ENCODE measurements at regions not wholly inside any gene's neighbourhood (a gene's known extent, or its start where the extent isn't known, plus 50 kb on each side); places are given as distances from the start of the nearest gene placed in this dataset.

- TF ChIP-seq MAFK (IDR thresholded peaks at IDR 0.05; ENCODE audit: low read depth, low read length) (no peak), BHLHE40 (IDR thresholded peaks at IDR 0.05; ENCODE audit: low read depth, low read length) (peak; percentile 63), NFE2L2 (IDR thresholded peaks at IDR 0.05; ENCODE audit: low read depth, low read length) (no peak)
Observed at GRCh38 chr9:129334105-129334935, 156.3 kb upstream of the IER5L start (continued).

GRCh38 chr9:129333617-129334104 is 155.6 kb upstream of the IER5L start:
- no peak for DNase-seq
- Histone ChIP-seq H2BK5ac (ENCODE audit: low read depth, low read length, poor library complexity, severe bottlenecking) (peak overlapping the region; percentile 44), H3K4ac (ENCODE audit: low read depth, low read length) (peak overlapping the region; percentile 97), H3K4me1 (ENCODE audit: control insufficient read depth, insufficient read depth, low read length) (peaks cover 33% of the 10 kb centered on the region), H3K27me3 (ENCODE audit: control insufficient read depth, insufficient read depth, low read length) (no peaks in the 10 kb centered on the region), H2AK5ac (ENCODE audit: low read depth, low read length) (peak overlapping the region; percentile 89), H3K36me3 (ENCODE audit: control insufficient read depth, insufficient read depth, low read length) (no peaks in the 10 kb centered on the region), H3K56ac (ENCODE audit: extremely low read depth, insufficient read depth, low read length) (peak overlapping the region; percentile 70), H3K27ac (ENCODE audit: insufficient read depth, low read length) (peak overlapping the region; percentile 73), H3K9ac (ENCODE audit: low read depth, low read length) (peak overlapping the region; percentile 4; the same call in 1 of the 2 replicates), H3K4me3 (ENCODE audit: insufficient read depth, low read depth, low read length) (no peak overlapping the region), H3K14ac (replicated peaks; ENCODE audit: low read depth, low read length) (peak overlapping the region; percentile 87), H3K79me1 (ENCODE audit: low read depth in 1 of 2, low read length in 2 of 2) (peaks cover 0 to 7% of the 10 kb centered on the region in 2 experiments; a peak in 1 of 4 replicates), H3K18ac (ENCODE audit: low read depth, low read length) (peak overlapping the region; percentile 69), H4K20me1 (ENCODE audit: insufficient read depth, low read length) (no peaks in the 10 kb centered on the region), H3K23ac (ENCODE audit: low read depth, low read length) (peak overlapping the region; percentile 78), H2AK9ac (replicated peaks; ENCODE audit: low read depth, low read length, poor library complexity) (peak overlapping the region; percentile 85), H4K5ac (ENCODE audit: low read depth, low read length) (peak overlapping the region; percentile 82), H3K9me3 (ENCODE audit: control insufficient read depth, insufficient read depth, low read length) (peaks cover 6% of the 10 kb centered on the region), H3K9me1 (ENCODE audit: insufficient read depth, low read length) (peaks cover 17% of the 10 kb centered on the region), H2BK20ac (ENCODE audit: low read depth, low read length) (peak overlapping the region; percentile 96), H2BK15ac (ENCODE audit: low read depth, low read length) (peak overlapping the region; percentile 93), H4K8ac (ENCODE audit: low read depth in 2 of 2, low read length in 2 of 2) (peak overlapping the region; percentile 98 to 100), H2BK120ac (ENCODE audit: low read depth, low read length) (peak overlapping the region; percentile 97), H4K91ac (ENCODE audit: insufficient read depth, low read depth, low read length) (peak overlapping the region; percentile 97), H2AFZ (replicated peaks; ENCODE audit: low read length, poor library complexity) (peak overlapping the region; percentile 89), H3K4me2 (ENCODE audit: low read depth, low read length) (peak overlapping the region; percentile 32)
- dilution Hi-C loops (cut with HindIII; ENCODE audit: low sequenced_read_pairs, unreplicated experiment), result no loop called here
- intact Hi-C loops (cut with micrococcal nuclease), result loop anchor here (1.0 to 5.0 kb wide), 6 partner anchors 150 to 279 kb away; no protein-coding TSS in a partner anchor
- BruUV-seq (replicated peaks), result no TSS peak
- in situ Hi-C loops (cut with MboI; ENCODE audit: low sequenced_read_pairs), result loop anchor here (10.0 kb wide), 1 partner anchor 271 kb away; no protein-coding TSS in a partner anchor
- no peak; the same call in 1 of the 2 replicates for ATAC-seq (ENCODE audit: low read depth)
- POLR2A ChIA-PET (ENCODE audit: unreplicated experiment), result interaction anchor here (1.0 kb wide), 1 partner anchor 155 kb away, joined by 5 read pairs; the partner anchor contains the start of gene IER5L
- CTCF ChIA-PET, result interaction anchor here (1.0 to 1.2 kb wide), 2 partner anchors 13 to 202 kb away, joined by 3 read pairs; no protein-coding TSS in a partner anchor
- 44% methylated on average over 3 of the region's 10 CpGs; no CpG with 5 or more reads in 1 of the 2 experiments for WGBS, 2 experiments (ENCODE audit: extremely low coverage in 2 of 2, insufficient read length in 1 of 2)
- TF ChIP-seq RAD21 (IDR thresholded peaks at IDR 0.05; ENCODE audit: low read length) (no peak), MXI1 (IDR thresholded peaks at IDR 0.05; ENCODE audit: borderline replicate concordance, low read depth, low read length) (no peak), NFE2L2 (IDR thresholded peaks at IDR 0.05; ENCODE audit: low read depth, low read length) (no peak), CEBPB (IDR thresholded peaks at IDR 0.05; ENCODE audit: low read depth, low read length) (no peak), USF2 (IDR thresholded peaks at IDR 0.05; ENCODE audit: low read depth, low read length) (no peak), RCOR1 (IDR thresholded peaks at IDR 0.05; ENCODE audit: insufficient replicate concordance, low read length) (no peak), SMC3 (IDR thresholded peaks at IDR 0.05; ENCODE audit: low read depth, low read length) (no peak), CHD1 (IDR thresholded peaks at IDR 0.05; ENCODE audit: low read depth, low read length) (no peak), POLR2A (IDR thresholded peaks at IDR 0.05; ENCODE audit: low read depth, low read length) (no peak), ELK1 (IDR thresholded peaks at IDR 0.05; ENCODE audit: borderline replicate concordance, low read depth, low read length) (no peak)
